Panc1 (cell line): ENCODE measurements at regions not wholly inside any gene's neighbourhood (a gene's known extent, or its start where the extent isn't known, plus 50 kb on each side); places are given as distances from the start of the nearest gene placed in this dataset.

ENCODE experiments used
- POLR2AphosphoS5 ChIP-seq: IDR thresholded peaks from 2 replicates; pipeline ENCODE4 v1.6.1; 2012; ENCODE audit warnings: mild to moderate bottlenecking, low read depth, low read length, moderate library complexity
- SIN3A ChIP-seq: IDR thresholded peaks from 2 replicates; pipeline ENCODE4 v1.6.1; 2012; ENCODE audit warnings: low read depth, mild to moderate bottlenecking, low read length, moderate library complexity, borderline replicate concordance; ENCODE audit not compliant: insufficient read depth
- TCF7L2 ChIP-seq: IDR thresholded peaks from 2 replicates; pipeline ENCODE4 v1.6.1; 2011; ENCODE audit warnings: mild to moderate bottlenecking, low read depth, low read length, inconsistent platforms
- TF ChIP-seq, protein P1 (sequence below): fragments of 450-650 bp; IDR thresholded peaks from 2 replicates; pipeline ENCODE4 v1.5.1; 2017; ENCODE audit warnings: mild to moderate bottlenecking
- TF ChIP-seq, protein P2 (sequence below), 2 experiments: IDR thresholded peaks; 2 replicates each; pipeline ENCODE4 v1.6.1; 2011 to 2012; ENCODE audit warnings: low read depth in 2 of 2, control low read depth in 1 of 2, low read length in 1 of 2, mild to moderate bottlenecking in 1 of 2, moderate library complexity in 1 of 2; ENCODE audit not compliant: insufficient read depth in 1 of 2

- TF ChIP-seq, protein P1, sequence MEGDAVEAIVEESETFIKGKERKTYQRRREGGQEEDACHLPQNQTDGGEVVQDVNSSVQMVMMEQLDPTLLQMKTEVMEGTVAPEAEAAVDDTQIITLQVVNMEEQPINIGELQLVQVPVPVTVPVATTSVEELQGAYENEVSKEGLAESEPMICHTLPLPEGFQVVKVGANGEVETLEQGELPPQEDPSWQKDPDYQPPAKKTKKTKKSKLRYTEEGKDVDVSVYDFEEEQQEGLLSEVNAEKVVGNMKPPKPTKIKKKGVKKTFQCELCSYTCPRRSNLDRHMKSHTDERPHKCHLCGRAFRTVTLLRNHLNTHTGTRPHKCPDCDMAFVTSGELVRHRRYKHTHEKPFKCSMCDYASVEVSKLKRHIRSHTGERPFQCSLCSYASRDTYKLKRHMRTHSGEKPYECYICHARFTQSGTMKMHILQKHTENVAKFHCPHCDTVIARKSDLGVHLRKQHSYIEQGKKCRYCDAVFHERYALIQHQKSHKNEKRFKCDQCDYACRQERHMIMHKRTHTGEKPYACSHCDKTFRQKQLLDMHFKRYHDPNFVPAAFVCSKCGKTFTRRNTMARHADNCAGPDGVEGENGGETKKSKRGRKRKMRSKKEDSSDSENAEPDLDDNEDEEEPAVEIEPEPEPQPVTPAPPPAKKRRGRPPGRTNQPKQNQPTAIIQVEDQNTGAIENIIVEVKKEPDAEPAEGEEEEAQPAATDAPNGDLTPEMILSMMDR, result no peak
- TF ChIP-seq POLR2AphosphoS5 (no peak), SIN3A (no peak), TCF7L2 (no peak)
- TF ChIP-seq, protein P2, sequence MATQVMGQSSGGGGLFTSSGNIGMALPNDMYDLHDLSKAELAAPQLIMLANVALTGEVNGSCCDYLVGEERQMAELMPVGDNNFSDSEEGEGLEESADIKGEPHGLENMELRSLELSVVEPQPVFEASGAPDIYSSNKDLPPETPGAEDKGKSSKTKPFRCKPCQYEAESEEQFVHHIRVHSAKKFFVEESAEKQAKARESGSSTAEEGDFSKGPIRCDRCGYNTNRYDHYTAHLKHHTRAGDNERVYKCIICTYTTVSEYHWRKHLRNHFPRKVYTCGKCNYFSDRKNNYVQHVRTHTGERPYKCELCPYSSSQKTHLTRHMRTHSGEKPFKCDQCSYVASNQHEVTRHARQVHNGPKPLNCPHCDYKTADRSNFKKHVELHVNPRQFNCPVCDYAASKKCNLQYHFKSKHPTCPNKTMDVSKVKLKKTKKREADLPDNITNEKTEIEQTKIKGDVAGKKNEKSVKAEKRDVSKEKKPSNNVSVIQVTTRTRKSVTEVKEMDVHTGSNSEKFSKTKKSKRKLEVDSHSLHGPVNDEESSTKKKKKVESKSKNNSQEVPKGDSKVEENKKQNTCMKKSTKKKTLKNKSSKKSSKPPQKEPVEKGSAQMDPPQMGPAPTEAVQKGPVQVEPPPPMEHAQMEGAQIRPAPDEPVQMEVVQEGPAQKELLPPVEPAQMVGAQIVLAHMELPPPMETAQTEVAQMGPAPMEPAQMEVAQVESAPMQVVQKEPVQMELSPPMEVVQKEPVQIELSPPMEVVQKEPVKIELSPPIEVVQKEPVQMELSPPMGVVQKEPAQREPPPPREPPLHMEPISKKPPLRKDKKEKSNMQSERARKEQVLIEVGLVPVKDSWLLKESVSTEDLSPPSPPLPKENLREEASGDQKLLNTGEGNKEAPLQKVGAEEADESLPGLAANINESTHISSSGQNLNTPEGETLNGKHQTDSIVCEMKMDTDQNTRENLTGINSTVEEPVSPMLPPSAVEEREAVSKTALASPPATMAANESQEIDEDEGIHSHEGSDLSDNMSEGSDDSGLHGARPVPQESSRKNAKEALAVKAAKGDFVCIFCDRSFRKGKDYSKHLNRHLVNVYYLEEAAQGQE (IDR thresholded peaks at IDR 0.05; ENCODE audit: insufficient read depth in 1 of 2, low read depth in 2 of 2, low read length in 1 of 2), result no peak
These were observed 364.7 kb downstream of the MBD2 start for GRCh38 chr18:53859764-53860163.
